ENCODE measurements at regions not wholly inside any gene's neighbourhood (a gene's known extent, or its start where the extent isn't known, plus 50 kb on each side); places are given as distances from the start of the nearest gene placed in this dataset.

- Histone ChIP-seq H3K27me3 (no peaks in the 10 kb centered on the region), H3K4me1 (peaks cover 0 to 6% (median 2%) of the 10 kb centered on the region in 4 donors), H3K9me3 (no peaks in the 10 kb centered on the region), H3K4me3 (no peak overlapping the region), H3K36me3 (no peaks in the 10 kb centered on the region), H3K27ac (no peak overlapping the region)
- no peak for DNase-seq
- WGBS, 2 donors: 75 to 80% methylated on average over 4 of the region's 4 CpGs
- no peak for TF ChIP-seq POLR2AphosphoS5 (IDR thresholded peaks at IDR 0.05)
- no peak for TF ChIP-seq EP300 (IDR thresholded peaks at IDR 0.05)
- no peak for TF ChIP-seq CTCF (IDR thresholded peaks at IDR 0.05)
- TF ChIP-seq POLR2A (IDR thresholded peaks at IDR 0.05): no peak
- no peak for ATAC-seq (ENCODE audit: low FRiP score in 2 of 2)
Observed at GRCh38 chr5:54844266-54844665, 141.1 kb downstream of the ESM1 start.

- Histone ChIP-seq H3K4me3 (no peak overlapping the region), H3K36me3 (no peaks in the 10 kb centered on the region), H3K27me3 (no peaks in the 10 kb centered on the region), H3K4me1 (peaks cover 0 to 6% (median 2%) of the 10 kb centered on the region in 4 donors), H3K9me3 (no peaks in the 10 kb centered on the region), H3K27ac (no peak overlapping the region)
- DNase-seq: no peak
- TF ChIP-seq POLR2AphosphoS5 (IDR thresholded peaks at IDR 0.05): no peak
- TF ChIP-seq CTCF (IDR thresholded peaks at IDR 0.05): no peak
- no peak for TF ChIP-seq EP300 (IDR thresholded peaks at IDR 0.05)
- no peak for TF ChIP-seq POLR2A (IDR thresholded peaks at IDR 0.05)
- ATAC-seq (ENCODE audit: low FRiP score in 2 of 2): no peak
- 97 to 100% methylated on average over 1 of the region's 1 CpG for WGBS, 2 donors
Observed at GRCh38 chr5:54841481-54841880, 143.9 kb downstream of the ESM1 start.

- H3K27me3 ChIP-seq: no peaks in the 10 kb centered on the region
- no peak for ATAC-seq (ENCODE audit: low FRiP score in 2 of 2)
- TF ChIP-seq POLR2AphosphoS5 (IDR thresholded peaks at IDR 0.05) (no peak), CTCF (IDR thresholded peaks at IDR 0.05) (no peak), EP300 (IDR thresholded peaks at IDR 0.05) (no peak), POLR2A (IDR thresholded peaks at IDR 0.05) (no peak)
- H3K9me3 ChIP-seq: no peaks in the 10 kb centered on the region
- H3K27ac ChIP-seq: no peak overlapping the region
- 77 to 96% methylated on average over 1 of the region's 1 CpG for WGBS, 2 donors
- no peak overlapping the region for H3K4me3 ChIP-seq
- H3K36me3 ChIP-seq: no peaks in the 10 kb centered on the region
- H3K4me1 ChIP-seq: peaks cover 0 to 11% (median 6%) of the 10 kb centered on the region in 4 donors
- no peak for DNase-seq
Observed at GRCh38 chr5:54838843-54839242, 146.6 kb downstream of the ESM1 start.

GRCh38 chr5:54837981-54838380, 147.4 kb downstream of the ESM1 start:
- TF ChIP-seq POLR2A (IDR thresholded peaks at IDR 0.05): no peak
- TF ChIP-seq EP300 (IDR thresholded peaks at IDR 0.05): no peak
- TF ChIP-seq CTCF (IDR thresholded peaks at IDR 0.05): no peak
- TF ChIP-seq POLR2AphosphoS5 (IDR thresholded peaks at IDR 0.05): no peak
- ATAC-seq (ENCODE audit: low FRiP score in 2 of 2) (no peak), DNase-seq (no peak)
- no peaks in the 10 kb centered on the region for H3K36me3 ChIP-seq
- H3K4me3 ChIP-seq: no peak overlapping the region
- peaks cover 0 to 16% (median 10%) of the 10 kb centered on the region in 4 donors for H3K4me1 ChIP-seq
- no peak overlapping the region for H3K27ac ChIP-seq
- no peaks in the 10 kb centered on the region for H3K27me3 ChIP-seq
- no peaks in the 10 kb centered on the region for H3K9me3 ChIP-seq
- 79% methylated on average over 6 of the region's 6 CpGs for WGBS, 2 donors

GRCh38 chr5:54837093-54837492, 148.3 kb downstream of the ESM1 start:
- H3K27ac ChIP-seq: no peak overlapping the region
- no peak for TF ChIP-seq EP300 (IDR thresholded peaks at IDR 0.05)
- TF ChIP-seq CTCF (IDR thresholded peaks at IDR 0.05): no peak
- no peak for ATAC-seq (ENCODE audit: low FRiP score in 2 of 2)

More at GRCh38 chr5:54837093-54837492, 148.3 kb downstream of the ESM1 start:
- DNase-seq: no peak
- WGBS, 2 donors: 63 to 64% methylated on average over 7 of the region's 7 CpGs
- Histone ChIP-seq H3K9me3 (no peaks in the 10 kb centered on the region), H3K4me3 (no peak overlapping the region), H3K27me3 (no peaks in the 10 kb centered on the region), H3K36me3 (no peaks in the 10 kb centered on the region), H3K4me1 (peaks cover 0 to 16% (median 10%) of the 10 kb centered on the region in 4 donors)
